ENCODE measurements at regions not wholly inside any gene's neighbourhood (a gene's known extent, or its start where the extent isn't known, plus 50 kb on each side); places are given as distances from the start of the nearest gene placed in this dataset.

DNA sequence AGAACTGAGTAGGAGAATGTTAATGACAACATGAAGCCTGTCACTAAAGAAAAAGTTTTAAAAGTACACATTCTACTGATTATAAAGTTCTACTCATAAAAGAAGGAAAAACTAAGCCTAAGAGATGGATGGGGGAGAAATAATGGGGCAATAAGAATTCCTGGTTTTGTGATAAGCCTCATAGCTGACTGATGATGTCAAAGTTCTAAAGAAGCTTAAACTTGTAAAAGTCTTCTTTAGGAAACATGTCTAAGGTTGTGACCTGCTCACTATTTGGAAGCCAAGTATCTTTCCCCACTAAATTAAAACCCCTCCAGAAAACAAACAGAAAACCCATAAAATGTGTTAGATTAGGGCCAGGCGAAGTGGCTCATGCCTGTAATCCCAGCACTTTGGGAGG, 232.9 kb upstream of the GIMD1 start:
- no peak for DNase-seq (ENCODE audit: low spot score)
- no TSS peak for BruUV-seq (replicated peaks)
- intact Hi-C loops (cut with micrococcal nuclease; ENCODE audit: unreplicated experiment), result no loop called here
- Histone ChIP-seq H3K4me3 (ENCODE audit: low read depth, low read length, poor library complexity, severe bottlenecking) (no peak overlapping the region), H3K9me3 (ENCODE audit: low read depth, low read length, poor library complexity, severe bottlenecking) (no peaks in the 10 kb centered on the region), H3K36me3 (ENCODE audit: insufficient read depth, low read length, poor library complexity, severe bottlenecking) (no peaks in the 10 kb centered on the region), H3K4me1 (ENCODE audit: insufficient read depth, low read length, poor library complexity, severe bottlenecking) (no peaks in the 10 kb centered on the region), H3K27me3 (replicated peaks; ENCODE audit: insufficient read depth, low read depth, low read length, poor library complexity) (no peaks in the 10 kb centered on the region), H3K27ac (ENCODE audit: low read depth, low read length, poor library complexity, severe bottlenecking) (no peak overlapping the region)
- CTCF ChIA-PET, result no interaction called here
- POLR2A ChIA-PET (ENCODE audit: low non-redundant PET), result no interaction called here
- TF ChIP-seq, protein P1, sequence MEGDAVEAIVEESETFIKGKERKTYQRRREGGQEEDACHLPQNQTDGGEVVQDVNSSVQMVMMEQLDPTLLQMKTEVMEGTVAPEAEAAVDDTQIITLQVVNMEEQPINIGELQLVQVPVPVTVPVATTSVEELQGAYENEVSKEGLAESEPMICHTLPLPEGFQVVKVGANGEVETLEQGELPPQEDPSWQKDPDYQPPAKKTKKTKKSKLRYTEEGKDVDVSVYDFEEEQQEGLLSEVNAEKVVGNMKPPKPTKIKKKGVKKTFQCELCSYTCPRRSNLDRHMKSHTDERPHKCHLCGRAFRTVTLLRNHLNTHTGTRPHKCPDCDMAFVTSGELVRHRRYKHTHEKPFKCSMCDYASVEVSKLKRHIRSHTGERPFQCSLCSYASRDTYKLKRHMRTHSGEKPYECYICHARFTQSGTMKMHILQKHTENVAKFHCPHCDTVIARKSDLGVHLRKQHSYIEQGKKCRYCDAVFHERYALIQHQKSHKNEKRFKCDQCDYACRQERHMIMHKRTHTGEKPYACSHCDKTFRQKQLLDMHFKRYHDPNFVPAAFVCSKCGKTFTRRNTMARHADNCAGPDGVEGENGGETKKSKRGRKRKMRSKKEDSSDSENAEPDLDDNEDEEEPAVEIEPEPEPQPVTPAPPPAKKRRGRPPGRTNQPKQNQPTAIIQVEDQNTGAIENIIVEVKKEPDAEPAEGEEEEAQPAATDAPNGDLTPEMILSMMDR (conservative IDR thresholded peaks at IDR 0.05; ENCODE audit: low read depth, low read length), result no peak
- no peak for TF ChIP-seq EZH2 (IDR thresholded peaks at IDR 0.05; ENCODE audit: borderline replicate concordance, low read depth, low read length, poor library complexity, severe bottlenecking)

GRCh38 chr4:106595906-106596305, 227.3 kb upstream of the GIMD1 start:
- Histone ChIP-seq H3K9me3 (ENCODE audit: low read depth, low read length, poor library complexity, severe bottlenecking) (no peaks in the 10 kb centered on the region), H3K4me1 (ENCODE audit: insufficient read depth, low read length, poor library complexity, severe bottlenecking) (no peaks in the 10 kb centered on the region), H3K36me3 (ENCODE audit: insufficient read depth, low read length, poor library complexity, severe bottlenecking) (no peaks in the 10 kb centered on the region), H3K27me3 (replicated peaks; ENCODE audit: insufficient read depth, low read depth, low read length, poor library complexity) (no peaks in the 10 kb centered on the region), H3K27ac (ENCODE audit: low read depth, low read length, poor library complexity, severe bottlenecking) (no peak overlapping the region), H3K4me3 (ENCODE audit: low read depth, low read length, poor library complexity, severe bottlenecking) (no peak overlapping the region)
- ChIA-PET CTCF (no interaction called here), POLR2A (ENCODE audit: low non-redundant PET) (no interaction called here)
- intact Hi-C loops (cut with micrococcal nuclease; ENCODE audit: unreplicated experiment), result no loop called here
- TF ChIP-seq, protein P1 (conservative IDR thresholded peaks at IDR 0.05; ENCODE audit: low read depth, low read length), result no peak
- no peak for TF ChIP-seq EZH2 (IDR thresholded peaks at IDR 0.05; ENCODE audit: borderline replicate concordance, low read depth, low read length, poor library complexity, severe bottlenecking)
- no peak for DNase-seq (ENCODE audit: low spot score)
- BruUV-seq (replicated peaks), result no TSS peak

DNA sequence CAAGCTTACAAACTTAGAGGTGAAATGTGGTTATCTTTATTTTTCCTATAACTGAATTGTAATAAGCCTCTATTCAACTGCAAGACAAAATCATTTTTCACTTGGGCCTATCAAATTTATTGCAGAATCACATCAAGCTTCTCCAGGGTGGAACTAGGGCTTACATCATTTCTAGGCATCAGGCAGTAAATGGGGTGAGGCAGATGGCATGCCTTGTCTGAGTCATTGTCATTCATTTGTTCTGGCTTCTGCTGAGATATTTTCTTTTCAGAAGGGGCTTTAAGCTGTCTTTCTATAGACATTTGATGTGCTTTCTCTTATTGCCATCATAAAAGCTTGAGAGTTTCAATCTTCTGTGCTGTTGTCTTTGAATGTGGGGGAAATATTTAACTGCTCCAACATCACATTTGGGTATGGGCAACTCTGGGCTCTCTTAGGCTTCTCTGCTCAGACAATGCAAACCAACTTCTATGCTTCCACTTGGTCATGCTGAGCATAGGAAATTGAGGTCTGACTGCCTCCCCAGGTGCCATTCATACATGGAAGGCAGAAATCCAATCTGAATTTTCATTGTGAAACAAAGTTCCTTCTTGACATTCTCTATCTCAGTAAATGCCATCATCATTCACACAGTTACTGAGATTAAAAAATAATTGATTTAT, 225.8 kb upstream of the GIMD1 start:
- ChIA-PET CTCF (no interaction called here), POLR2A (ENCODE audit: low non-redundant PET) (no interaction called here)
- Histone ChIP-seq H3K36me3 (ENCODE audit: insufficient read depth, low read length, poor library complexity, severe bottlenecking) (no peaks in the 10 kb centered on the region), H3K9me3 (ENCODE audit: low read depth, low read length, poor library complexity, severe bottlenecking) (no peaks in the 10 kb centered on the region), H3K4me1 (ENCODE audit: insufficient read depth, low read length, poor library complexity, severe bottlenecking) (no peaks in the 10 kb centered on the region), H3K27me3 (replicated peaks; ENCODE audit: insufficient read depth, low read depth, low read length, poor library complexity) (no peaks in the 10 kb centered on the region), H3K27ac (ENCODE audit: low read depth, low read length, poor library complexity, severe bottlenecking) (no peak overlapping the region), H3K4me3 (ENCODE audit: low read depth, low read length, poor library complexity, severe bottlenecking) (no peak overlapping the region)
- TF ChIP-seq, protein P1 (conservative IDR thresholded peaks at IDR 0.05; ENCODE audit: low read depth, low read length), result no peak
- TF ChIP-seq EZH2 (IDR thresholded peaks at IDR 0.05; ENCODE audit: borderline replicate concordance, low read depth, low read length, poor library complexity, severe bottlenecking), result no peak
- intact Hi-C loops (cut with micrococcal nuclease; ENCODE audit: unreplicated experiment), result no loop called here
- no TSS peak for BruUV-seq (replicated peaks)
- DNase-seq (ENCODE audit: low spot score), result peak; percentile 52
